Stimulated activated CD4-positive, alpha-beta T cell treated with anti-CD3 and anti-CD28 coated beads, Interleukin-1b, Interleukin-23, amount 100 ng/mL, for 24 hours (primary cell): ENCODE measurements at regions not wholly inside any gene's neighbourhood (a gene's known extent, or its start where the extent isn't known, plus 50 kb on each side); places are given as distances from the start of the nearest gene placed in this dataset.
"Not testable (repeated sequence)": the region's sequence is repeated elsewhere in the genome, so short reads cannot be mapped to it uniquely, and the experiment has no call there.

Experiments used
- DNase-seq, 4 experiments: peaks; one replicate each; pipeline ENCODE4 v3.0.0-alpha.2; 2020; ENCODE audit warnings: low read depth in 4 of 4, low spot score in 1 of 4

DNA sequence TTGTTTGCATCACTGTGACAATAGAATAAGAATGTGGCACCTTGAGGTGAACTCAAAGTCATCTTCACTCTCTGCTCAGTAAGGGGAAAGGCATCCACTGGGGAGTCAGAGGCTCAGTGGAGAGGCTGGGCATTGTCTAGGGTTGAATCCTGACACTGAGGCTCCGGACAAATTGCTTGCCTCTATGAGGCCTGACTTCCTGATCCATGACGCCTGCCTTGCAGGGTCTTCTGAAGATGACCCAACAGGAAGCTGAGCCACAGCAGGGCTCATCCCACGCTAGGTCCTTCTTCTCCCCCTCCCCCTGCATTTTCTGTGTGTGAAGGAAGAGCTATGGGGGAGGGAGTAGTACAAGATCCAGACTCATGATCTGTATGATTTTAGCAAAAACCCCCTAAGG, 265.1 kb downstream of the SH3BP4 start:
- DNase-seq: no peak

GRCh38 chr2:235217846-235218245, 266.0 kb downstream of the SH3BP4 start:
- DNase-seq: no peak

DNA sequence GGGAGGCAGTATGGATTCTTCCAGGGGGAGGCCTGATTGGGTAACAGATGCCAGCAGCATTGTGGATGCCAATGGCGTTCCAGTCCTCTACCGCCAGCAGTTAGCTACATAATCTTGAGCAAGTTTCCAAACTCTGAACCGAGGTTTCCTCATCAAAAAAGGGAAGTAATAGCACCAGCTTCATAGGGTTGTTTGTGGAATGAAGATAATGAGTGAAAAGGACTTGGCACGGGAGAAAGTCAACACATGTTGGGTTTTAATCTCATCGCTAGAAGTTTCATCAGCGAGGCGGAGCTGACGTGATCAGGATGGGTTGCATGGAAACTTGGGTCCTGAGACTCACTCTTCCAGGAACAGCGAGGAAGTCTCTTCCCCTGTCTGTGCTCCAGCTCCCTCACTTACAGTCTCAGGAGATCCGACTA, 266.7 kb downstream of the SH3BP4 start:
- no peak for DNase-seq

GRCh38 chr2:235219048-235219447, 267.2 kb downstream of the SH3BP4 start:
- DNase-seq: no peak

DNA sequence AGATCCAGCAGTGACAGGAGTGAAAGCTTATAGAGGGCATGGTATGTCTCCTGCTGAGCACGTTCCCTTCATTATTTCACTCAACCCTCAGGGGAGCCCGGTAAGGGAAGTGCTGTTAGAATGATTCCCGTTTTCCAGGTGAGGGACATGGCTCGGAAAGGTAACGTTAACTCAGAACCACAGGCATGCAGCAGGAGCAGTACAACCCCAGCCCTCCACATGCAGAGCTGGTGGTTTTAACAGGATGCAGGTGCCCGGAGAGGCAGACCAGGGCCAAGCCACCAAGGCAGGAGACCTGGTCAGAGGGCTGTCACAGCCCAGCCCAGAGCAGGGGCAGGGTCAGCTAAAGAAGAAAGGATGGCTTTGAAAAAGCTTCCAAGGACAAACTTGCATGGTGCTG, 268.5 kb downstream of the SH3BP4 start:
- no peak for DNase-seq

GRCh38 chr2:235223011-235223410, 270.8 kb upstream of the AGAP1 start:
- no peak for DNase-seq

DNA sequence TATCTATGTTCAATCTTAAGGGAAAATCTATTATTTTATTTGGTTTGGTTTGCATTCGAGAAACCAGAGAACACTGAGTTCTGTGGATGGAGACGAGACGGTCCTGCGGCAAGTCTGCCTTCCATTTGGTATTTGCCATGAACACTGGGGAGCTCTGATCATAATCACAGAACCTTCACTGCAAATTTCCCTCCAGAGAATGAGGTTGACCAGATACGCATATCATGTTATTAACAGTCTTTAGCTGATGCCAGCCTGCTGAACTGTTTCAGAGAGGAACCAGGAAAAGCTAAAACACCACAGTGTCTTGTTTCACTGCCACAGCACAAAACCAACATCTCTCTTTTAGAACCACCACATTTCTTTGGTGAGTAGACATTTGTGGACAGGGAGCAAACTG, 269.4 kb upstream of the AGAP1 start:
- no peak for DNase-seq

DNA sequence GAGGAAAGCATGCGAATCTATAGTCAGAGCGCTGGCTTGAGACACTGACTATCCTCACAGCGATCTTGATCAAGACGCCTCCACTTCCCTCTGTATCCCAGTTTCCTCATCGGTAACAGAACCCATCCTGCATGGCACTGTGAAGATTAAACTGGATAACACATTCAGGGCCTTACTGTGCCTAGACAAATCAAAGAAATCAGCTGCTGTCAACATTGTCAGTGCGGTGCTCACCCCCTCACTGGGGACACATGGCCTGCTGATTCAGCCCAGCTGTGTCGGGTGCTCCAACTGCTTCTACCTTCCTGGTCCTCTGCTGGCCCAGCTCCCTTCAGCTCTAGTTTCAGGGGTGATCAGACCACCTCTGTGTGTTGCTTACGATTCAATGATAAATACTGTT, 268.6 kb upstream of the AGAP1 start:
- no peak for DNase-seq

DNA sequence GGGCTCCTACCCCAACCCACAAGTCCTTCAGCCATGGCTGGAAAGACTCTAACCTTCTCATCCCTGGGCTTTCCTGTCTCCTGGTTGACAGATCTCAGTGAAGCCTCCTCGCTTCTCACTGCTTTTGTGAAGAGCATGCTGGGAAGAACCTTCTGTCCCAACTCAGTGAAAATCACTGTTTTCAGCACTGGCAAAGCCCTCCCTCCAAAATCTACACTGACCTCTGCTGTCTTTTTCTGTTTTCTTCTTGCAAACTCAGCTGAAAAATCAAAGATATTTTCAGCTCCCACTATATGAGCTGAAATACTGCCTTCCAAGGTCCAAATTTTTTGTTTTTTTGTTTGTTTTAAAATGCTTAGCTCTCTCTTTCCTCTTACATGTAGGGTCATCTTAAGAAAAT, 266.3 kb upstream of the AGAP1 start:
- DNase-seq: no peak

DNA sequence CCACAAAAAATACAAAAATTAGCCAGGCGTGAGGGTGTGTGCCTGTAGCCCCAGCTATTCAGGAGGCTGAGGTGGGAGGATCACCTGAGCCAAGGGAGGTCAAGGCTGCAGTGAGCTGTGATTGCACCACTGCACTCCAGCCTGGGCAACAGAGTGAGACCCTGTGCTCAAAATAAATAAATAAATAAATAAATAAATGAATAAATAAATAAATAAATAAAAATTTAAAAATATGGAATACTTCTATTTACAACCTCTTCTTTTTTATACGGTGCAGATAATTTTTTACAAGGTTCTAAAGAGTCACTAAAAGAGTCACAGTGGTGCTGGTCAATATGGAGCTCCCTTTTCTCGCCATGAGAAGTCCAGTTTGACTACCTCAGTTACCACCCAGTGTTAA, 265.4 kb upstream of the AGAP1 start:
- DNase-seq: not testable (repeated sequence)

DNA sequence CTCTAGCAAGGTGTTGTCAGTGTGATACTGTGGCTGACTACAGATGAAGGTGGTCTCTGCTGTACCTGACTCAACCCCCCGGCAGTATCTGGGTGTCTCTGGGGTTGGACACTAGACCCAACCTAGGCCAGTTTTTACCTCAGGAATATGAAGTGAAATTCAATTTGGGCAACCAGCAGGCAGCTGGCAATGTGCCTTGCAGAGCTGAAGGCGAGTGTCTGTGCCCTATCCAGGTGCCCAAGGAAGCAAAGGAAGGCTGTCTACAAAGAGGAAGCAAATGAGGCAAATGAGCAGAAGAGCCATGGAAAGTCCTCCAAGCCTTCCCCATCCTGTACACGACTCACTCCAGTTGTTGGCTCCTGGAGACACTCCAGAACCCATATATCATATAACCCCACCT, 264.6 kb upstream of the AGAP1 start:
- DNase-seq: no peak

DNA sequence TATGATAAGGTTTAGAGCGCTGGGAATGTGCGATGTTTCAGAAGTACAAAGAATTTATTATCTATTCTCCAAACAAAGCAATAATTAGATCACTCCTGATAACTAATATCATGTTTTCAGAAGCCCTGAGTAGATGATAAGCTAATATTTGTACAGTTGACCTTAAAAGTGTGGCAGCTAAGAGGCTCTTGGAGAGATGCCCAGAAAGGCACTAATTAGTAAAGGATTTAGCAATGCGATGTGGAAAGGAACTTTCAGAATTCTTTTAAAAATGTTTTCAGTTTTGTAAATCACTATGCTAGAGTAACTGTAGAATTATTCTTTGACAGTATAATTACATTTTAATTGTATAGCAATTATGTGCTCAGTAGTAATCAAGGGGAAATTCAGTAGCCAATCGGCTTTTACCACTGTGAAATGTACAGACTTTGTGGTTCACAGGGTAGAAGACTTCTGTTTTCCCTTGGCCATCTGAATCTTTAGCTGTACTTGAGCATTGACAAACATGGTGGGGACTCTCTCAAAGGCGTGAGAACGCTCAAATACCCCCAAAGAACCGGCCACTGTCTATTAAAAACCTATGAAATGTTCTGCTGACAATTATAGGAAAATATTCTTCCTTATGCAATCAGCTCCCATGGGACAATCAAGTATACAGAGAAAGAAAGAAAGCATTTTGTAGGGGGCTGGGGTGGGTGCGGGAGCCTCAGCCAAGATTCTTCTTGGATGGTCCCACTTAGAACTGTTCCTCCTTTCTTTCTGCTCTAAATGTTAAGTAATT, 262.8 kb upstream of the AGAP1 start:
- no peak for DNase-seq

DNA sequence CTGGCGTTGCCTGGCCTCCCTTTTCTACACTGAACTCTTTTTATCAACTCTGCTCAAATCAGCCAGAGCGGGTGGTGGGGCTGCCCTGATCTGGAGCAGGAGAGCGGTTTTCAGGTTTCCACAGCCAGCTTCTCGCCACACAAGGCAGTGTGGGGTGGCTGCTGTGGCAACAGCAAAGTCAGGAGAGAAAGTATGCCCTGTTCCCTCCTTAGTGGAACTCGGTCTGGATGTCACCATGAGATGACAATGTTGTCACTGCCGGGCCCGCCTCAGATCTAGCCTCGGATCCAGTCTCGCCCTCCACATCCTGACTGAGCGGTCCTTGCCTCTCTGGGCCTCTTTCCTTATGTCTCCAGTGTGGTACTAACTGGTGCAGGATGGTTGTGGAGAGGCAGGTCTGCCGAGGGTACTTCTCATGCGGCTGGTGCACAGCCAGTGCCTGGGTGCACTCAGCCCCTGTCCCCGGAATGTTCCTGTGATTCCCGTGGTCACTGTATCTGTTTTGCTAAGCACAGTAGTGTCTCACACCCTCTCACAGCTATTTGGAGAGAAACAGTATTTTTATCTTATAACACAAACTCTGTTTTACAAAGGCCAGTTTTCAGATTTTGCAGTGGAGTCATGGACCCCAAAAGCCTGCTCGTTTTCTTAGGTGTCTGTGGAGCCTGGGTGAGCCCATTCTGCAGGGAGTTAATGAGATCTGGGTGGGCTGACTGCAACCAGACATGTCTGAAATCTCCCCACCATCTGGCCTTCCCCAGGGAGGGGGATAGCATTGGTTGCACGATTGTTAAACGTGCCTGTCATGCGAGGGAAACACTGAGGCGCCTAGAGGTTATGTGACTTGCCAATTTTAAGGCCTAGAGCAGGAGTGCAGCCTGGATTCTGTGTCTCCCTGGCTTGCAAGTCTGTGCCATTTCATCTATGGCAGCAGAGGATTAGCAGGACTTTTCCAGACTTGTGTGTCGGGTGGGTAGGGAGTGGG, 261.1 kb upstream of the AGAP1 start:
- DNase-seq: no peak

- DNase-seq: no peak
Measured at GRCh38 chr2:235234736-235235135, 259.1 kb upstream of the AGAP1 start.

DNA sequence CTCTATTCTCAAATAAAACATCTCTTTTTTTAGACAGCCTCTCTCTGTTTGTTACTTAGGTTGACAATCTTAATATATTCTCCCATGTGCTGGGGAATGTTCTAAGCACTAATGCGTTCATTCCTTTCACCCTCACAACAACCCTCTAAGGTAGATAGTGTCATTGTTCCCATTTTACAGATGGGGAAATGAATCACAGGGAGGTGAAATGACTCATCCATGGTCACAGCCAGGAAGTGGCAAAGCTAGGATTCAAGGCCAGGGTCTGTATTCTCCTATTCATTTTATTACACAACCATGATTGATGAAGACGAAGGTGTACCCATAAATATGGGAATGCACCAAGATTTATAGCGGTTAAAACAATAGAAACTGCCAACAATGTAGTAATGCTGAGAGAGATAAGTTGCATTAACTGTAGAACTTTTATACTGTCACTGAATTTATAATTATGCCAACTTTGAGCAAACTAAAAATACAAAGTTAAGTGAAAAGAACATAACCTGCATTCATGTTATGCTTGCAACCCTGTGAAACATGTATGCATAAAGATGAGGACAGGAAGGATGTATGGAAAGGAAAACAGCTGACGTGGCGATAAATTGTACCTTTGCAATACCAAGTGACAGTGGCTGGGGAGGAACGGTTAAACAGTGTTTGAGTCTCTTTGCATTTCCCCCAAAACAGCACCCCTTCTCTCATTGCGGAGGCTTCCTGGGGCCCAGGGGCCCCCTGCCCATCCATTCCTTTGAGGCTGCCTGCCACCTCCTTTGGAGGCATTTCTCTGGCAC, 257.7 kb upstream of the AGAP1 start:
- DNase-seq: no peak

- DNase-seq: no peak
Measured at GRCh38 chr2:235238537-235238936, 255.3 kb upstream of the AGAP1 start.

GRCh38 chr2:235240574-235240973, 253.3 kb upstream of the AGAP1 start:
- no peak for DNase-seq

DNA sequence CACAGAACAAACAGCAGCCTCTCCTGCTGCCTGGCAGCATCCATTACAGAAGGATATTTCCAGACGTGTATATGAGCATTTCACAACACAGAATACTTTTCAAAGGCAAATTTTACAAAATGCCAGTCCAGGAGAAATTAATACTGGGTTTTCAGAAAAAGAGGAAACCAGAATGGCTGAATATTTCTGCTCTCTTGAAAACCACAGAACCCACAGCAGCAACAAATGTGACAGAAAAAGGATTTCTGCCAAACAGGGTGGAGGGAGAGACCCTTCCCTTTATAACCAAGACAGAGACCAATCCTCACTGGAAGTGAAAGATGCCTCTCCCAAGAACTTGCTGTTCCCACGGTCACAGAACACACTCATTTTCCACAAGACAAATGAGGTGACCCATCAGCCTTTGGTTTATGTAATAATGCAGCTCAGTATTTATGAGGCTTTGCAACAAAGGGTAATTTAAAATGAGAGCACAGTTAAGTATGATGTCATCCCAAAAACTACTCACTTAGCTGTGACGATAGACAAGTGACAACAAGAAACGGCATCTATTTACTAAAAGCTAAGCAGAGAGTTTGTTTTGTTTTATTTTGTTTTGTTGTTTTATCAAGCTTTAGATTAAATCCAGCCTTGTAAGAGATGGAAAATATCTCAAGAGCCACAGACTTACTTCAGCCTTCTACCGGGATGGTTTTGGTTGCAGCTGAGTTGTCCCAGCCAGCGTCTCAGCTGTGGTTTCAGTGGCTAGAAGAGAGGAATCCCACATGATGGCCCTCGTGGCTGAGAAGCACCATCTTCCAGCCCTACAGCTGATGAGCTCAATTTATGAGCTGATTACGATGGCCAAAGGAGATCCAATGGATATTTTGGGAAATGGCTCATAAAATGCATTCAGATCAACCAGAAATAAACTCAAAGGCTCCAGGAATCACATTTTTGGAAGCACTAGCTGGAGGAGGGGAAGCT, 249.3 kb upstream of the AGAP1 start:
- DNase-seq: no peak

DNA sequence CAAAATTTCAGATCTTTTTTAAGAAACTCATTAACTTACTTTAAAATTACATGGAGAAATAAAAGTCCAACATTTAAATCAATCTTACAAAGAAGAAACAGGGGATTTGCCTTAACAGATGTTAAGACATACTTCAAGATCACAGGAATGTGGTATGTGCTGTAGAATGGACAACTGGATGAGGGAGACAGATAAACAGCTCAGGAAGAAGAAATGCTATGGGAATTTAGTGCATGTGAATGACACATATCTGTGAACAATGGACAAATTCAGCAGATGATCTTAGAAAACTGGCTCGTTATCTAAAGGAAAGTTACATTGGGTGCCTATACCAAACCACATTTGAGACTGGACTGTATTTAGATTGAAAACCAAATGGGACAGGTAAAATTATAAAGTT, 246.8 kb upstream of the AGAP1 start:
- no peak for DNase-seq

DNA sequence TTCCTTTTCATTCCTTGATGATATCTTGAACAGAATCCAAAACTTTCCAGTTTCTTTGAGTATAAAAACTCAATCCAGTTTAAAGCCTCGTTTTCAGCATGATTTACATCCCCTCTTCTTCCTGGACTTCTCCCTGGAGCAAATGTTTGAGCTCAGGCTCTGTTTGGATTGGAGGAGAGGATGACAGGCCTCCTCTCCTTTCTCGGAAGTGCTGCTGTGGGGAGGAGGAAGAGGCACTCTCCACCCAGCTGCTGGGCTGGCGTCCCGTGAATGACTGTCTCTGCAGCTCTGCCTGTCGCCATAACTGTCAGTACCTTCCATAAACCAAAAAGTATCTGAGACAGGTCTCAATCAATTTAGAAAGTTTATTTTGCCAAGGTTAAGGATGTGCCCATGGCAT, 238.2 kb upstream of the AGAP1 start:
- no peak for DNase-seq
